Liver (tissue), 2 donors: ENCODE measurements at regions not wholly inside any gene's neighbourhood (a gene's known extent, or its start where the extent isn't known, plus 50 kb on each side); places are given as distances from the start of the nearest gene placed in this dataset.

Source experiments
- CTCF ChIP-seq: fragments of 150-350 bp; IDR thresholded peaks from 2 replicates; pipeline ENCODE4 v1.5.1; 2017; ENCODE audit warnings: improper control_type of control experiment, low read depth, low read length; ENCODE audit not compliant: missing input control
- YY1 ChIP-seq: IDR thresholded peaks from 2 replicates; pipeline ENCODE4 v1.6.1; 2016; ENCODE audit warnings: antibody characterized with exemption, mild to moderate bottlenecking
- donor health status: healthy.

GRCh38 chr6:97913721-97914120 is 630.7 kb upstream of the MMS22L start:
- TF ChIP-seq CTCF = no peak
- TF ChIP-seq YY1 = no peak
